ENCODE measurements at regions not wholly inside any gene's neighbourhood (a gene's known extent, or its start where the extent isn't known, plus 50 kb on each side); places are given as distances from the start of the nearest gene placed in this dataset.

GRCh38 chr17:53148058-53148457, 674.7 kb upstream of the KIF2B start:
- ATAC-seq, result no peak
- Histone ChIP-seq H3K27me3 (ENCODE audit: control insufficient read depth in 1 of 2, insufficient read depth in 2 of 2, low read length in 2 of 2) (no peaks in the 10 kb centered on the region), H3K79me2 (ENCODE audit: insufficient read depth, low read length) (no peaks in the 10 kb centered on the region), H4K20me1 (ENCODE audit: insufficient read depth, low read length) (no peaks in the 10 kb centered on the region), H3K4me3 (replicated peaks in 1 of 3; ENCODE audit: insufficient read depth in 1 of 3, low read depth in 2 of 3, low read length in 3 of 3) (no peak overlapping the region), H3K9ac (ENCODE audit: insufficient read depth, low read depth, low read length) (no peak overlapping the region), H2AFZ (ENCODE audit: low read length) (no peak overlapping the region), H3K36me3 (replicated peaks in 1 of 2; ENCODE audit: control insufficient read depth in 1 of 2, insufficient read depth in 2 of 2, low read length in 2 of 2) (no peaks in the 10 kb centered on the region), H3K27ac (ENCODE audit: extremely low read length, insufficient read depth, low read length) (no peak overlapping the region), H3K4me2 (ENCODE audit: low read depth, low read length) (no peak overlapping the region), H3K9me3 (ENCODE audit: low read length) (peaks cover 16% of the 10 kb centered on the region; the same call in 1 of the 2 replicates), H3K4me1 (ENCODE audit: insufficient read depth, low read length) (no peaks in the 10 kb centered on the region)
- POLR2A ChIA-PET, result no interaction called here
- no TSS peak for BruUV-seq (replicated peaks)
- in situ Hi-C loops (cut with HindIII; ENCODE audit: extremely low pct_ligation_motif_present, low pct_unique_long_range_greater_than_20kb) (no loop called here), intact Hi-C loops (cut with micrococcal nuclease; ENCODE audit: unreplicated experiment) (no loop called here)
- TF ChIP-seq MLLT10 (CRISPR knock-in tag; IDR thresholded peaks at IDR 0.05) (no peak), TCF12 (IDR thresholded peaks at IDR 0.05) (no peak), TCF12 (CRISPR knock-in tag; IDR thresholded peaks at IDR 0.05) (no peak), ZNF3 (CRISPR knock-in tag; IDR thresholded peaks at IDR 0.05) (no peak)
- 4% methylated on average over 1 of the region's 1 CpG for WGBS (ENCODE audit: low lambda C conversion rate)
- CTCF ChIA-PET (ENCODE audit: low intra/inter-chr PET ratio, low total read pairs), result no interaction called here
- no peak for DNase-seq (ENCODE audit: low spot score)
- FAIRE-seq, result no peak

- DNase-seq (ENCODE audit: low spot score), result no peak
- no peak overlapping the region for H3K4me2 ChIP-seq (ENCODE audit: low read depth, low read length)
- H2AFZ ChIP-seq (ENCODE audit: low read length), result no peak overlapping the region
- 5% methylated on average over 3 of the region's 3 CpGs for WGBS (ENCODE audit: low lambda C conversion rate)
- intact Hi-C loops (cut with micrococcal nuclease; ENCODE audit: unreplicated experiment) (no loop called here), in situ Hi-C loops (cut with HindIII; ENCODE audit: extremely low pct_ligation_motif_present, low pct_unique_long_range_greater_than_20kb) (no loop called here)
- CTCF ChIA-PET (ENCODE audit: low intra/inter-chr PET ratio, low total read pairs), result no interaction called here
- POLR2A ChIA-PET, result no interaction called here
- peaks cover 38% of the 10 kb centered on the region; the same call in 1 of the 2 replicates for H3K9me3 ChIP-seq (ENCODE audit: low read length)
- H4K20me1 ChIP-seq (ENCODE audit: insufficient read depth, low read length), result no peaks in the 10 kb centered on the region
- H3K9ac ChIP-seq (ENCODE audit: insufficient read depth, low read depth, low read length), result no peak overlapping the region
- no peaks in the 10 kb centered on the region for H3K36me3 ChIP-seq (replicated peaks in 1 of 2; ENCODE audit: control insufficient read depth in 1 of 2, insufficient read depth in 2 of 2, low read length in 2 of 2)
- FAIRE-seq, result no peak
- H3K79me2 ChIP-seq (ENCODE audit: insufficient read depth, low read length), result no peaks in the 10 kb centered on the region
- H3K4me1 ChIP-seq (ENCODE audit: insufficient read depth, low read length), result no peaks in the 10 kb centered on the region
- BruUV-seq (replicated peaks), result no TSS peak
- H3K4me3 ChIP-seq (replicated peaks in 1 of 3; ENCODE audit: insufficient read depth in 1 of 3, low read depth in 2 of 3, low read length in 3 of 3), result no peak overlapping the region
- H3K27ac ChIP-seq (ENCODE audit: extremely low read length, insufficient read depth, low read length), result no peak overlapping the region
- no peak for ATAC-seq
- no peaks in the 10 kb centered on the region for H3K27me3 ChIP-seq (ENCODE audit: control insufficient read depth in 1 of 2, insufficient read depth in 2 of 2, low read length in 2 of 2)
- TF ChIP-seq SP140L (CRISPR knock-in tag; IDR thresholded peaks at IDR 0.05; ENCODE audit: borderline replicate concordance) (no peak), FUBP1 (CRISPR knock-in tag; IDR thresholded peaks at IDR 0.05; ENCODE audit: borderline replicate concordance) (no peak), ZNF431 (CRISPR knock-in tag; IDR thresholded peaks at IDR 0.05; ENCODE audit: borderline replicate concordance, low read depth) (no peak), IKZF1 (IDR thresholded peaks at IDR 0.05) (no peak), NFE2 (CRISPR knock-in tag; IDR thresholded peaks at IDR 0.05) (peak; percentile 90; the same call in 1 of the 2 replicates), THAP9 (CRISPR knock-in tag; IDR thresholded peaks at IDR 0.05; ENCODE audit: borderline replicate concordance) (no peak), KMT2B (CRISPR knock-in tag; IDR thresholded peaks at IDR 0.05) (no peak), KDM6A (CRISPR knock-in tag; IDR thresholded peaks at IDR 0.05; ENCODE audit: low read depth) (no peak), ATF2 (CRISPR knock-in tag; IDR thresholded peaks at IDR 0.05) (no peak), PAF1 (CRISPR knock-in tag; IDR thresholded peaks at IDR 0.05) (no peak)
Observed at GRCh38 chr17:53142890-53143289, 679.8 kb upstream of the KIF2B start.

All from HepG2 (cell line).